HEK293T (cell line): ENCODE measurements at regions not wholly inside any gene's neighbourhood (a gene's known extent, or its start where the extent isn't known, plus 50 kb on each side); places are given as distances from the start of the nearest gene placed in this dataset.
"Not testable (repeated sequence)": the region's sequence is repeated elsewhere in the genome, so short reads cannot be mapped to it uniquely, and the experiment has no call there.

Experiments
- CTCF ChIA-PET: fragments of 350-600 bp; formaldehyde crosslinking; extraction: SDS; loops from one replicate; lab custom pipeline; 2021; ENCODE audit warnings: antibody characterized with exemption, inconsistent platforms; lab: Yijun Ruan, JAX
- POLR2A ChIA-PET: fragments of 350-600 bp; formaldehyde crosslinking; extraction: SDS; loops from one replicate; lab custom pipeline; 2020; ENCODE audit warnings: antibody characterized with exemption, inconsistent platforms; lab: Yijun Ruan, JAX
- DNase-seq: peaks from one replicate; pipeline ENCODE4 v3.0.0; 2012; ENCODE audit warnings: mixed read lengths; ENCODE audit errors: extremely low spot score
- ARNT ChIP-seq: fragments of 450-650 bp; IDR thresholded peaks from 2 replicates; pipeline ENCODE4 v1.6.1; 2017; ENCODE audit warnings: mild to moderate bottlenecking
- BHLHE40 ChIP-seq: fragments of 450-650 bp; IDR thresholded peaks from 2 replicates; pipeline ENCODE4 v1.6.1; 2016; ENCODE audit warnings: mild to moderate bottlenecking, moderate library complexity, borderline replicate concordance
- CTBP1 ChIP-seq: fragments of 450-650 bp; IDR thresholded peaks from 2 replicates; pipeline ENCODE4 v1.6.1; 2016; ENCODE audit warnings: borderline replicate concordance
- ELF4 ChIP-seq: fragments of 450-650 bp; IDR thresholded peaks from 2 replicates; pipeline ENCODE4 v1.6.1; 2017; ENCODE audit warnings: antibody characterized with exemption
- FOXA1 ChIP-seq: fragments of 450-650 bp; IDR thresholded peaks from 2 replicates; pipeline ENCODE4 v1.6.1; 2016; ENCODE audit warnings: mild to moderate bottlenecking
- FOXK2 ChIP-seq: fragments of 450-650 bp; IDR thresholded peaks from 2 replicates; pipeline ENCODE4 v1.6.1; 2016; ENCODE audit warnings: mild to moderate bottlenecking
- FOXM1 ChIP-seq: fragments of 450-650 bp; IDR thresholded peaks from 2 replicates; pipeline ENCODE4 v1.6.1; 2017; ENCODE audit warnings: mild to moderate bottlenecking, borderline replicate concordance
- HDGF ChIP-seq: fragments of 450-650 bp; IDR thresholded peaks from 2 replicates; pipeline ENCODE4 v1.6.1; 2017; ENCODE audit warnings: antibody characterized with exemption, borderline replicate concordance
- L3MBTL2 ChIP-seq: fragments of 450-650 bp; conservative IDR thresholded peaks from 2 replicates; pipeline ENCODE4 v1.6.1; 2016; ENCODE audit warnings: mild to moderate bottlenecking
- LEF1 ChIP-seq: fragments of 450-650 bp; IDR thresholded peaks from 2 replicates; pipeline ENCODE4 v1.6.1; 2017; ENCODE audit warnings: mild to moderate bottlenecking, borderline replicate concordance
- NFRKB ChIP-seq: fragments of 450-650 bp; IDR thresholded peaks from 2 replicates; pipeline ENCODE4 v1.6.1; 2016; ENCODE audit warnings: mild to moderate bottlenecking, moderate library complexity
- PKNOX1 ChIP-seq: fragments of 450-650 bp; IDR thresholded peaks from 2 replicates; pipeline ENCODE4 v1.6.1; 2016
- SUZ12 ChIP-seq: fragments of 450-650 bp; IDR thresholded peaks from 2 replicates; pipeline ENCODE4 v1.6.1; 2016; ENCODE audit warnings: mild to moderate bottlenecking
- TARDBP ChIP-seq: fragments of 450-650 bp; IDR thresholded peaks from 2 replicates; pipeline ENCODE4 v1.6.1; 2016
- ZNF384 ChIP-seq: fragments of 450-650 bp; IDR thresholded peaks from 2 replicates; pipeline ENCODE4 v1.6.1; 2016

GRCh38 chr15:70376031-70376928 is 278.6 kb upstream of the TLE3 start:
- no peak for DNase-seq
- CTCF ChIA-PET: interaction anchor here (0.6 kb wide), 1 partner anchor 804 kb away, joined by 4 read pairs; no protein-coding TSS in a partner anchor
- TF ChIP-seq FOXA1: no peak
- no peak for TF ChIP-seq TARDBP
- peak; percentile 47; the same call in 1 of the 2 replicates for TF ChIP-seq ZNF384
- POLR2A ChIA-PET: interaction anchor here (0.7 to 0.8 kb wide), 2 partner anchors 23 to 106 kb away, joined by 3 read pairs; no protein-coding TSS in a partner anchor

- no peak for DNase-seq
- ChIA-PET POLR2A (interaction anchor here (0.8 kb wide), 1 partner anchor 22 kb away, joined by 3 read pairs; no protein-coding TSS in a partner anchor), CTCF (no interaction called here)
- TF ChIP-seq BHLHE40: no peak
- no peak for TF ChIP-seq HDGF
- TF ChIP-seq FOXM1: no peak
- no peak for TF ChIP-seq NFRKB
- TF ChIP-seq ZNF384: no peak
- TF ChIP-seq FOXK2: no peak
- TF ChIP-seq ELF4: no peak
- TF ChIP-seq SUZ12: no peak
- TF ChIP-seq CTBP1: no peak
- no peak for TF ChIP-seq TARDBP
- no peak for TF ChIP-seq L3MBTL2
- no peak for TF ChIP-seq PKNOX1
Observed at GRCh38 chr15:70375586-70375985, 277.9 kb upstream of the TLE3 start.

- TF ChIP-seq ARNT: no peak
- no peak for TF ChIP-seq BHLHE40
- TF ChIP-seq FOXA1: no peak
- TF ChIP-seq TARDBP: no peak
- TF ChIP-seq LEF1: no peak
- TF ChIP-seq SUZ12: no peak
- TF ChIP-seq L3MBTL2: no peak
- no peak for TF ChIP-seq NFRKB
- no peak for TF ChIP-seq ZNF384
- DNase-seq: no peak
- POLR2A ChIA-PET: interaction anchor here (0.8 kb wide), 1 partner anchor 21 kb away, joined by 3 read pairs; no protein-coding TSS in a partner anchor
- CTCF ChIA-PET: no interaction called here
Observed at GRCh38 chr15:70375006-70375431, 277.3 kb upstream of the TLE3 start.

GRCh38 chr15:70374096-70374495 is 276.4 kb upstream of the TLE3 start:
- ChIA-PET CTCF (no interaction called here), POLR2A (no interaction called here)
- no peak for TF ChIP-seq CTBP1
- TF ChIP-seq FOXA1: no peak
- no peak for TF ChIP-seq PKNOX1
- TF ChIP-seq L3MBTL2: no peak
- TF ChIP-seq FOXM1: no peak
- no peak for TF ChIP-seq FOXK2
- TF ChIP-seq NFRKB: no peak
- TF ChIP-seq LEF1: no peak
- no peak for DNase-seq

- CTCF ChIA-PET, POLR2A ChIA-PET, DNase-seq: not testable (repeated sequence)
Observed at GRCh38 chr15:70373439-70373838, 275.7 kb upstream of the TLE3 start.

GRCh38 chr15:70367913-70368705 is 270.4 kb upstream of the TLE3 start:
- CTCF ChIA-PET: not testable (repeated sequence)

GRCh38 chr15:70364023-70364422 is 266.3 kb upstream of the TLE3 start:
- CTCF ChIA-PET: interaction anchor here (1.1 kb wide), 1 partner anchor 102 kb away, joined by 3 read pairs; no protein-coding TSS in a partner anchor
- POLR2A ChIA-PET, DNase-seq: not testable (repeated sequence)

More at GRCh38 chr15:70367913-70368705, 270.4 kb upstream of the TLE3 start:
- DNase-seq, POLR2A ChIA-PET: not testable (repeated sequence)
